Astrocyte of the cerebellum (primary cell): ENCODE measurements at regions not wholly inside any gene's neighbourhood (a gene's known extent, or its start where the extent isn't known, plus 50 kb on each side); places are given as distances from the start of the nearest gene placed in this dataset.

Experiments
- DNase-seq: peaks from one replicate; pipeline ENCODE4 v3.0.0-alpha.2; 2011; ENCODE audit warnings: low read depth
- H3K4me3 ChIP-seq: 2 replicates; pipeline ENCODE4 v1.5.1; 2011; ENCODE audit warnings: mild to moderate bottlenecking, low read depth, low read length, moderate library complexity
- CTCF ChIP-seq: IDR thresholded peaks from 2 replicates; pipeline ENCODE4 v1.5.1; 2012; ENCODE audit warnings: low read length, low read depth, moderate library complexity, mild to moderate bottlenecking; ENCODE audit errors: missing control alignments
- in situ Hi-C: cut with HindIII; loops from 2 replicates; pipeline ENCODE4 v1.10.0; 2017; ENCODE audit warnings: low sequenced_read_pairs

- DNase-seq: no peak
- in situ Hi-C loops: no loop called here
- TF ChIP-seq CTCF: no peak
- no peak overlapping the region for H3K4me3 ChIP-seq
Measured at GRCh38 chr4:170281027-170281426, 191.3 kb upstream of the AADAT start.

- H3K4me3 ChIP-seq: no peak overlapping the region
- DNase-seq: no peak
- no peak for TF ChIP-seq CTCF
- in situ Hi-C loops: no loop called here
Measured at GRCh38 chr4:170278460-170278859, 188.7 kb upstream of the AADAT start.

GRCh38 chr4:170274616-170275015 lies 184.9 kb upstream of the AADAT start:
- H3K4me3 ChIP-seq: no peak overlapping the region
- no peak for TF ChIP-seq CTCF
- in situ Hi-C loops: no loop called here
- no peak for DNase-seq

- TF ChIP-seq CTCF: no peak
- no peak overlapping the region for H3K4me3 ChIP-seq
- DNase-seq: no peak
- in situ Hi-C loops: no loop called here
Measured at GRCh38 chr4:170272959-170273358, 183.2 kb upstream of the AADAT start.

- in situ Hi-C loops: no loop called here
- TF ChIP-seq CTCF: no peak
- H3K4me3 ChIP-seq: no peak overlapping the region
- no peak for DNase-seq
Measured at GRCh38 chr4:170271723-170272122, 182.0 kb upstream of the AADAT start.

GRCh38 chr4:170270628-170271027 lies 180.9 kb upstream of the AADAT start:
- in situ Hi-C loops: no loop called here
- TF ChIP-seq CTCF: no peak
- H3K4me3 ChIP-seq: no peak overlapping the region
- DNase-seq: no peak

GRCh38 chr4:170269950-170270349 lies 180.2 kb upstream of the AADAT start:
- in situ Hi-C loops: no loop called here
- no peak for TF ChIP-seq CTCF
- no peak overlapping the region for H3K4me3 ChIP-seq
- DNase-seq: no peak
